NCI-H774 (cell line): ENCODE measurements at regions not wholly inside any gene's neighbourhood (a gene's known extent, or its start where the extent isn't known, plus 50 kb on each side); places are given as distances from the start of the nearest gene placed in this dataset.
A peak's percentile ranks its signal among the peaks of the same experiment; 100 is the strongest.

Experiments
- DNase-seq: peaks from one replicate; lab custom pipeline; 2025; lab: John Stamatoyannopoulos, UW

DNA sequence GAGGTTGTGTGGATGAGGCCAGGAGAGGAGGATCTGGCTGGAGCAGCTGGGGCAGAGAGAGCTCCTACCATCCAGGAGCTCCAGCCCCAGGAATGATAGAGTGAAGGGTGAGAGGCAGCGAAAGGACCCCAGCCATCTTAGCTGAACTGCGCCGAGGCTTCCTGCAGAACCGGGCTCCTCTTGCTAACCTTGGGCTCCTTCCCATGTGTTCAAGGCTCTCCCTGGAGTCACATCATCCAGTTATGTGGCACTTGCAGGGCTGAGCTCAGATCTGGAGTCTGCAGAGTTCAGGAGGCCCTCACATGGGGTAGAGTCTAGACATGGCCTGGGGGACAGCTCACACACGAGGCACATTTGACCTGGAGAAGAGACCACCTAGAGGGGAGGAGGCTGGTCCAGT, 225.0 kb upstream of the ZNF32 start:
- no peak for DNase-seq

DNA sequence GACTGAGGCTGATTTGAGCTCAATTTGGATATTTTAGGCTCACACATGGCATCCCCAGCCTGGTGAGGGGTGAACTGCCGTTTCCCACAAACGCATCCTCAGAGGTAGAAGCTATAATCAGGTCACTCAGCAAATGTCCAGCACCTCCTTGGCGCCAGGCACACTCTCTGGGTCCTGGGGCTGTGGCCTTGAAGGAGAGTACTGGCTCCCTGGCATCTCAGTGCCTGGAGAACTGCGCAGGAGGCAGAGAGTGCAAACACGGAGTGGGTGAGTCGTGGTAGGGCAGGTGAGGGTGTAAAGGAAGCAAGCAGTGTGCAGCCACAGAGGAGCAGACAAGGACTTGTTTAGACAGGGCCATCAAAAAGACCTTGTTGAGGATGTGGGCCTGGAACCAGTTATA, 224.0 kb upstream of the ZNF32 start:
- DNase-seq, result no peak

DNA sequence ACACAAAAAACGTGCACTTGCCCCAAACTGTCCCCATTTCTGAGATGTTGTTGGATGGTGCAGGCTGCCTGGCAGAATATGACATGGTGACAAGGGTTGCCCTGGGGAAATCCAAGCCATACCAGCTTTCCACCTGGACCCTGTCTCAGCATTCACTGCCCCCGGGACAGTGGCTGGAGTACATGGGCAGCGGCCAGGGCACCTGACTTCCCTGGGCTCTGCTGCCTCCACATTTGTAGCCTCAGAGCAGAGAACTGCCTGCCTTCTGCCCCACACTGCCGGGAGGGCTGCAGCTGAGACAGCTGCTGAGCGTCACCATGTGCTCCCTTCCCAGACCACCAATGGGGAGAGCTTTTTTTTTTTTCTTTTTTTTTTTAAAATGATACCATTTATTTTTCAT, 222.9 kb upstream of the ZNF32 start:
- no peak for DNase-seq

DNA sequence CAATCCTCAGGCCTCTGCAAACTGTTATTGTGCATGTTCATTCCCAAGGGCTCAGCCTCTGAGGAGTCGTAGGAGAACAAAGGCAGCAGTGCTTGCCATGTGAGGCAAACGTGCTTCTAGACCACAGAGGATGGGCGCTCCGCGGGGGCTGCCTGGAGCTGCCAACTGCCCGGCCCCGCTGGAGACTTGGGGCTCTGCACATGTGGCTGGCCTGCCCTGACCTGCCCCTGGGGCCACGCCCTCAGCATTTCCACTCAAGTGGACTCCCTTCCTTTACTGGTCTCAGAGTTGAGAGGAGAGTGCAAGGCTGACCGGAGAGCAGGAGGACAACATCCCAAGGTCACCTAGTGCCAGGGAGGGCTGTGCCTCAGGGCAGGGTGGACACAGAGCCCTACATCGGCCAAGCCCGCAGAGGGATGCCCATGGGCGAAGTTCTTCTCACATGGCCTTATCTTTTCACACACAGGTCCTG, 222.3 kb upstream of the ZNF32 start:
- peak; percentile 11 for DNase-seq

DNA sequence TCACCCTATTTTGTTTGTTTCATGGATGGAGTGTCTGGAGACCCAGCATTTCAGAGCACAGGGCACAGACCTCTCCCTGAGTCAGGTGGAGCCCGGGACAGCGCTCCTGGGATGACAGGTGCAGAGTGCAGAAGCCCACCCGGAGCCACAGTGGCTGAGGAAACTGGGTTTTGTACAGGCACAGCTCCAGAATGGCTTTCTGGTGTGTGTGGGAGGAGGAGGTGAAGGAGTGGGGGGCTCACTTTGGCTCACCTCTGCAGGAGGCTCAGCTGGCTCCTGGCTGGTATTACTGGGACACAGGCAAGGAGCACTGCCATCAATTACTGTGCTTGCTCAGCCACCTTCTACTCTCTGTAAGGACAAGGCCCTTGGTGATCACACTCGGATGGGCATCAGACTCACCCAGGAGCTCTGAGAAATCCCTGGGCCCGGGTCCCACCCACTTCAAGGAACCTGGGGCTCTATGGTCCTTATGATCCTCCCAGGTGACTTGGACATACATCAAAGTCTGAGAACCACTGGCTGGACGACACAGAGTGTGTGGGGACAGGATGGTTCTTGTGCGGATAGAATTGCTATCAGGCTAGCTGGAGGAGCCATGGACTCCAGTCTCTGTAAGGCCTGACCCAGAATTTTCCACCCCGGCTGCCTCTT, 221.1 kb upstream of the ZNF32 start:
- no peak for DNase-seq

DNA sequence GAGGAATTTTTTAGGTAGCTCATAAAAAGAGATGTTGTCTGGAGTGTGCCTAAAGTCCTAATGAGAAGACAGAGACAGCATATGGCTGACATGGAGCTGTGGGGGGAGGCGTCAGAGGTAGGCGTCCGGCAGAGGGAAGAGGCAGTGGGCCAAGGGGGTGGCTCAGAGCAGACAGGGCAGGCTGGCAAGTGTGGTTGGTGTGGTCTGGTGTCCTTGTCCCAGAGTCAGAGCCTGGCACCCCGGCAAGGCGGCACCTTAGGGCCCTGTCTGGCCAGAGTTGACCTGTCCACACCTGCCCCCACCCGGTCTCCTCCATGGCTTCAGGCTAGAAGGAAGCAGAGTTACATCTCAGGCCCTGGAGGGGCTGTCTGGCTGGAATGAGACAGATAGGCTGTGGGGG, 220.3 kb upstream of the ZNF32 start:
- DNase-seq, result no peak

DNA sequence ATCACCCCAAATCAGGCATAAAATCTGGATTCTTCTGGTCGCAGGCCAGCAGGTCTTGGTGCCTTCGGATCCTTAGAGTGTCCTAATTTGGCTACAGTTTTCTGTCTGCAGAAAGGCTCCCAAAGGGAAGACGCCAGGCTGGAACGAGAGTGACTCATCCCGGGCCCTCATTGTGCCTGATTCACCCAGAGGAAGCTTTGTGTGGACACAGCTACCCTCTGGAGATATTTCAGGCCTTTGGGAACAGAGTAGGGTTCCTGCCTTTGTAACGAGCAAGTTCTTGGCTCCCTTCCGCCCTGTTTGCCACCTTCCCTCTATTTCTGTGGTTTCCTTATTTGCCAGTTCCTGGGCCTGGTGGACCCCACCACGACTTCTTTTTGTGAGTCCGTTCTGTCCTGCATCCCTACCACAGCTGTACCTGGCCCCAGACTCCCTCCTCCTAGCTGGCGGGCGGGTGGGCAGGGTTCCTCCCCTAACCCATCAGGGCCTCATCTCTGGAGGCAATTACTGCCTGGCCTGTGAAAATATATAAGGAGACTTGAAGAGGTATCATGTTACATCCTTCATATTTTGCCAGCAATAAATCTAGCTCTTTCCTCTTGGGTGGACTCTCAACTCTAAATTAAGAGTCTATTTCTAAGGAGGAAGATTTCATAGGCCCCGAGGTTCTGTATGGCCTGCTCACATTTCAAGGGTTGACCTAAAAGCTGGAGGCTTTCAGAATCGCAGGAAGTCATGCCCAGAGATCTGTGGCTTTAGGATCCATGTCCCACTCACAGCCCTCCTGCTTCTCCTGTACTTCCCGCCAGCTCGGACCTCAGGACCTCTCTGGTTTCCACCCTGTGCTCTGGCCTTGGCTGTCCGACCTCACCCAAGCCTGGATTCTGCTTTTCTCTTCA, 219.2 kb upstream of the ZNF32 start:
- DNase-seq, result no peak

DNA sequence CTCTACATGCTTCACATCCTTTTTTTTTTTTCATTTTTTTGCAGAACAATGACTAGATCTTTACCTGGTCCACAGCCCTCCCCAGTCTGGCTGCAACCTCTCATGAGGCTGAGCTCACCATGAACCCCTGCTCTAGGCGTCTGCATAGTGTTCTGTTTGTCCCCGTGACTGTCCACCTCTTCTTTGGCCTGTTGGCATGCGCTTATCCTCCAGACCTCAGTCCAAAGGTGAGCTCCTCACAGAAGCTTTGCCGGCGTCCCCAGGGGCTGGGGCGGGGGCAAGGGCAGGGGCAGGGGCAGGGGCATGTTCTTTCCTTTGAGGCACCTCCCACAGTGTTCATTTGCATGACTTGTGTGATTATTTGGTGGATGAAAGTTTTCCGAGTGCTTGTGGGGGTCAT, 218.4 kb upstream of the ZNF32 start:
- no peak for DNase-seq

DNA sequence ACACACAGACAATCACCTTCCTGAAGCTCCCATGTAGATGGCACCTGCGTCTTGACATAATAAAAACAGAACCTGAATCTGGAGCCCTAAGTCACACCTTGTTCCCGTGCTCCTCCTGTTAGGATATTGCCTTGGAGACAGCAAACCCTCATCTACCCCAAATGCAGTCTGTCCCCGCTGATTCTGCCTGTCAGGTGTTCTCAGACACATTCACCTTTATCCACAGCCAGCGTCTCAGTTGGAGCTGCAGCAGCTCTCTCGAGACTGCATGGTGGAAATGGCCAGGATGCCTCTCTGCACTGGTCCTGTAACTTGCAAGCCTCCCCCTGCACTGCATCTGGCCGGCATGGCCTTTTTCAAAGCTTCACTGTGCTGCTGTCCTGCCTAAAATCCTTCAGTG, 218.0 kb upstream of the ZNF32 start:
- no peak for DNase-seq

DNA sequence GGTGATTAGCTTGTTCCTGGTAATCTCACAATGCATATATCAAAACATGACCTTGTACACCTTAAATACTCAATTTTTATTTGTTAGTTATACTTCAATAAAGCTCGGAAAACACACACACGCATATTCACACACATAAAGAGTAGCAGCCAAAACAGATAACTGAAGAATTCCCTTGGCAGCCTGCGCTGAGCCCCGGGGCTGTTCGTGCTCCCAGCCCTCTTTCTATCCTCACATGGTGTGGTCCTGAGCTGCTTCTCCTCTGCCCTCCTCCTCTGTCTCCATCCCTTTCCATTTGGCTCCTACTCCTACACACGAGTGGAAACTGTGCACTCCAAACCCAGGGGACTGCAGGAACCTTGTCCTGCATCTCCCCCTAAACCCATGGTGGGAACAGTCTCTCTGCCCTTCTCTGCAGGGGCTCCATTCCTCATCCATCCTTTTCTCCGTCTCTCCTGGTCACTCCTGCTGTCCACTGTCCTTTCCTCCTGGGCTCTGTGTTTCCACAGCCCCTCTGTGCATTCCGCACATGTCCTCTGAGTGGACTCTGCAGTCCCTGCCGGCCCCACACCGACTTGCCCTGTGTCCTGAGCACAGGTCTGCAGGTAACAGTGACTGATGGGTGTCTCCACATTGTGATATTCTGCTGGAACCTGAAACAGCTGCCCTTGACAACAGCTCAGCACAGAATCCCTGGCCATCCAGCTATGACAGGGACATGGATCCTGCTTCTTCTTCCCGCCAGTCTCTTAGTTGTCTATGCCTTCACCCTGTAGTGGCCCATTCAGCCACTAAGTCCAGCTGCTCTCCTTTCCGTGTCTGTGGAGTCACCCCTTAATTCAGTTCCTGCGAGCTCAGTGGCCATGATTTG, 216.8 kb upstream of the ZNF32 start:
- no peak for DNase-seq

DNA sequence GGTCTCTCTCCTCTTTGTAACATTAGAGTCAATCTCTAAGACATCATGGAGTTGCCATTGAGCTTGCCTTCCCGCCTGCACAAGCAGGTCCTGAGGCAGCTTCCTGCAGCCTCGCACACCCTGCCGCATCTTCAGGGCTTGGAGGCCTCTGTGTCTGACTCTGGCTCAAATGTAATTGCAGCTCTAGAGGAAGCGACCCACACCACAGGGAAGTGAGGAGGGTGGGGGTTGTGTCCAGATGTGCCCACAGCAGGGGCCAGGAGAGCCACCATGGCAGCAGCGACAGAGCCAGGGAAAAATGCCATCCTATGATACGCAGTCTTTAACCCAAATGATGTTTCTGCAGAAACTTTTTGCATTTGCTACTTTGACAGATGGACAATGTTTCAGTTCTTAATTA, 216.0 kb upstream of the ZNF32 start:
- no peak for DNase-seq

DNA sequence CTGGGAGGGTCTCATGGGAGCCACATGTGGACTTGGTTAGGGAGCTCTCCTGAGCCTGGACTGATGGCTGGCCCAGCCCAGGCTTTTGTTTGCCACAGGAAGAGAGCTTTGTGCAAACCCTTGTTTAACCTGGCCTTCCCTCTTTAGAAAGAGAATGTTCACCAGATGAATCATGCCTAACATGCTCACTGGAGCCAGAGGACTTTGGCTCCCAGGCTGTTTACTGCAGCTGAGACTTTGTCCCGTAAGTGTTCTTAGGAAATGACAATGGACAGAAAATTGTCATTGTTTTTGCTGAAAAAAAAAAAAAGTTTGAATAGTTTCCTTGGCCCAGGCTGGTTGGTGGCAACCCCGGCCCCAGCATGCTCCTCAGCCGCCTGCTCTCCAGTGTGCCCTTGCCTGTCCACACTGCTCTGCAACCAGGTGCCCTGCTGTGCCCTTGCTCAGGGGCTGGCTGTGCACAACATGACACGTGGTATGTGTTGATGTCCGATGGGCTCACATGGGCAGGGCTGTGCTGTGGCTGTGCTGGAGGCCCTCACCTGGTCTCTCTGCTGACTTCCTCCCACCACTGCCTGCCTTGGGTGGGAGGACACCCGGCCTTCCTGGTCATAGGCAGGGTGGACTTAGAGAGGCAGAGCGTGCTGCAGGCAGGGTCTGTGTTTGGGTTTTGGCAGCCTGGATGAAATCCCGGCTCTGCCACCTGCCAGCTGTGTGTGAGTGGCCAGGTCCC, 215.3 kb upstream of the ZNF32 start:
- peak; percentile 8 for DNase-seq

DNA sequence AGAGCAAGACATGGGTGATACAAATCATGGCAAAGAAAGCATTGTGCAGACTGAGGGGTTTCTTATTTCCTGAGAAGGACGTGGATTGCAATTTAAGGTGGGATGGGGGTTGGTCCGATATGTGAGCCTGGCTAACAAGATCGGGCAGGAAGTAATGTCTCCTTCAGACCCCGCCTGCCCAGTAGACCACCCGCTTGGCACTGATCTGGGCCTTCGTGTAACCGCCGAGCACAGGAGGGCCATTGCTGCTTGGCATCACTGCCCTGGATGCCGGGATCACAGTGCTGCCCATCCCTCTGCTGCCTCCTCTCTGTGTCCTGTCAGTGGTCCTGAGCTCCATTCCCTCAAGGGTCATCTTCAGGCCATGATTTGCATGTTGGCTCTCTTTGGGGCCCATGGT, 214.6 kb upstream of the ZNF32 start:
- no peak for DNase-seq

DNA sequence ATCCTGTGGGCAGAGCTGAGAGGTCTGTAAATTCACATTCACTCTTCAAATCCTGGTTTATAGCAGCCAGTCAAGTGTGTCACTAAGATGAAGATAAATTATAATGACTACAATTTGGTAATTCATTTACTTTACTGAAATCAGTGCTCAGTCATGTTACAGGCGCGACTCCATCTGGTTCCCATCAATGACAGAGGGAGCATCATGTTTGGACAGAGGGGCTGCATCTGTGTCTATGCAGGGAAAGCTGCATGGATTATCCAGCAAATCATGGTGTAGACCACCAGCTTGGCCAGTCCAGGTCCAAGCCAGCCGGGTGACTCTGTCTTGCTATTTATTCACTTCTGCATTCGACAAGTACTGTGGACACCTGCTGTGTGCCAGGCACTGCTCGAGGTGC, 214.1 kb upstream of the ZNF32 start:
- no peak for DNase-seq

DNA sequence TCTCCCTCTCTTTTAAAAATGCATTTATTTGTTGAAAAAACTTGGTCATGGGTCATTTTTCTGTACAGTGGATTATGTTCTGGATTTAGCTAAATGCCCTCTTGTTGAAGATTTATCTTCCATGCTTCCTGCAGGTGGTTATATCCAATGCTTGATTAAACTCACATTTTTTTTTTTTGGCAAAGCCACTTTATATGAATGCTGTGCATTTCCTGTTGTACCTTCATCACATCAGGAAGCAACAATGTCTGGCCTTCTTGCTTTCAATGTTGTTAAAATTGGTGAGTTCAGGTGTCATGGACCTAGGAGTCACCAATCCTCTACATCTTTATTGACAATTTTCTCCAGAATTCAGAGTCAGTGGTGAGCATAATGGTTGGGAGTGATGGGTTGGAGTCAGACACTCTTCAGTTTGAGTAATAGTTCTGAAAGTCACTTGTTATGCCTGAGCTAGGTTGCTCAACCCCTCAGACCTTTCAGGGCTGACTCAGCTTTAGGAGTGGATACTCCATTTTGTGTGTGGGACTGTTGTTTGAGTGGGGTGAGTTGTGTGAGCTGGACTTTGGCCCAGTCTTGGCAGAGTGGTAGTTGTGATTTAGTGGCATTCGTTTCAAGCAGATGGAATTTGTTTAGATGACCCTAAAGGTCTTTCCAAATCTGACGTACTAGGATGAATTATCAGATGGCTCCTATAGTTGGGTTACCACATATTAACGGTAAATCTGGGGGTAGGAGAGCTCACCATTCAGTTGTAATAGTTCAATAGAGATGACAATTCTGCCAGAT, 213.5 kb upstream of the ZNF32 start:
- DNase-seq, result no peak

DNA sequence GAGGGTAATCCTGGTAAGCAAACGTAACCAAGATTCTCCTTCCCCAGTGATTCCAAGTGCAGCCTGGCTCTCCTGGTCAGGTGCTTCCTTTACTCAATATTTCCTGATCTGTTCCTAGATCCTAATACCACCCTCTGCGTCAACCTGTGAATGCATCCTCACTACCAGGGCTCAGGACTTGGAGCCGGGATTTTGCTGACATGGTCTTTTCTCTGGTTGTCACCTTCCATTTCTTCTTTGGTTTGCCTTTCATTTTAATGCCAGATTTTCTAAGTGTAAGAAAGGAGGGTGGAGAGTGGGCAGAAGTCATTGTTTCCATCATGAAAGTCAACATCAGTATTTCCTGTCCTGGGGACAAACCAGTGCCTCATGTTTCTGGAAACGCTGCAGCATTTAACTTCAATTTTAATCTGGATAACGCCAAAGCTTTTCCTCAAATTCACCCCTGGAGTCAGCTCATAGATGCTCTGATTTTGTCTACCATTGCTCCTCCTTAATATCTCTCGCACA, 210.4 kb upstream of the ZNF32 start:
- DNase-seq, result no peak

DNA sequence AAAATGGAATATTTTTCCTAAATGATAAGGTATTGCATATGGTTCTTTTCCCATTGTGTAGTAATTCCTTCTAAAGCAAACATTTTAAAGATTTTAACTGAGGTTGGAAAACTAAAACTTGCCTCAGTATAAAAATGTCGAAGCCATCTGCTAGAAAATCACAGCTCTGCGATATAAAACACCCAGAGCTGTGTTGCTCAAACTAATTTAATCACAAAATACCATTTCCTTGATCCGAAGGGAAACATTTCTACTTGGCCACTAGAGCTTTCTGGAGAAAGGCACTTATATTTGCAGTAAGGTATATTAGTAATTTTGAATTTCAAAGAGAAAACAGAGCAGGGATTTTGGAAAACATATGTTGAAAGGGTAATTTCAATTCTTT, 209.2 kb upstream of the ZNF32 start:
- no peak for DNase-seq

DNA sequence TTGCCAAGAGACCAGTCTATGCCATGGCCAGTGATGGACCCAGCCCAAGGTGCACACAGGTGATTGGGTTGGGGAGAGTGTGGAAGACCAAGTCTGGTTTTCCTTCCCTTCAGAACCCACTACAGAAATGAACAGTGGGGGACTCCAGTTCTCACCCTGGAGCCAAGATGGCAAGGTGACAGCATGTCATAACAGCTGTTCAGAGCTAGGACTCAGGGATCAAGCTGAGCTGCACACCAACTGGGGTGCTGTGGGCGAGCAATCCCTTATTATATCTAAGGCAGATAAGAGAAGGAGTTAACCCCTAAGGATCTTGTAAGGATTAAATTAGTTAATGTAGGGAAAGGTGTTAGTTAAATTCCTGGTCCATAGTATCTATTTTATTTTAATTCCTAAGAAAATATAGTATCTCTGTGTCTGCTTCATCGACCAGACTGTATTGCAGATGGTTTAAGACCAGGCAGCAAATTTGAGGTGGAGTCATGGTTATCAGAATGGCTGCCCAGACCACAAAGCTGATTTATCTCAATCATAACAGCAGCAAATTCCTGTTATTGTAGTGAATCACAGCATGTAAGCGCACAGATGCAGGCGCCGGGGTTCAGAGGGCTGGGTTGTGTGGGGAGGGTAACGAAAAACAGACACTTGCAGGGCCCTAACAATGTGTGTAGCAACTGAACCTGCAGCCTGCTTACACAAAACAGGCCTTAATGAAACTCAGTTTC, 208.7 kb upstream of the ZNF32 start:
- DNase-seq, result no peak

DNA sequence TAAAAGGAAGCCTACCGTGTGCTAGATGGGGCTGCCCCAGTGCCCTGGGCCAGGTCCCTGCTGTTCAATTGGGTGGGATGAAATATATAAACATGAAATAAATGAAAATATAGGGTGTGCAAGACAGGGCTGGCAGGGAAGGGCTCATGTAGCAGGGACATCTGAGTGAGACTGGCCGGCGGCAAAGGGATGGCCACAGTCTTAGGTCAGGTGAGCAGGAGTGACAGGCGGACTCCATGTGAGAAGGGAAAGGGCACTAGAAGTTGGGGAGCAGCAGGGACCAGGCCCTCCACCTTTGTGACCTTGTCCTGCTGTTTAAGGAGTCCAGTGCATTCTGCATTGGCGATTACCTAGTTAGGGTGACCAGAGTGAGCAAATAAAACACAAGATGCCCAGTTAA, 207.6 kb upstream of the ZNF32 start:
- no peak for DNase-seq

DNA sequence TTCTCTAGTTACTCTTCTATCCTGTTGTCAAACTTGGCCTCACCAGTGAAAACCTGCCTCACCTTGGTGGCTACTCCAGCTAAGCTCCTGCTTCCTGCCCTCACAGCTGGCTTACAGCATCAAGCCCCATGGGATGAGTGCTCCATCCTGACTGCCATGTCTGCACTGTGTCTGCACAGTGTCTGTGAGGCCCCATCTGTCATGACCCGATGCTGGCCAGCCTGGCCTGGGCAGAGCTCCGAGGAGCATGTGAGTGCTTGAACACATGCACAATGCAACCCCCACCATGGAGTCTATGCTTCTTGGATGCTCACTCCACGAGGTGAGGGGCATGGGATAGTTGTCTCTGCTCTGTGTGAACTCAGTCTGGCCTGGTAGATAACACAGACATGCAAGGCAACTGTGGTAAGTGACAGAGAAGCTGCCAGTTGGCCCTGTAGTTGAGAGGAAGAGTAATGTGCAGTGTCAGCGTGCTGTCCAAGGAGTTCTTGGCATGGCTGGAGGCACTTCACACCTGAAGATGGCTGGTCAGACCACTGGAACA, 207.1 kb upstream of the ZNF32 start:
- no peak for DNase-seq
